GM23338 (cell line): ENCODE measurements at regions not wholly inside any gene's neighbourhood (a gene's known extent, or its start where the extent isn't known, plus 50 kb on each side); places are given as distances from the start of the nearest gene placed in this dataset.

Experiments used
- ATAC-seq: fragments of 200-7000 bp; cut with Tn5 transposase; 3 replicates; pipeline ENCODE4 v1.9.1; 2020
- DNase-seq: peaks from one replicate; pipeline ENCODE4 v3.0.0-alpha.2; 2015; ENCODE audit warnings: low spot score
- H2AFZ ChIP-seq: fragments of 200-600 bp; sonication (generic); 2 replicates; pipeline ENCODE4 v1.8.0; 2016; ENCODE audit warnings: antibody characterized with exemption, mild to moderate bottlenecking, moderate library complexity
- H3F3A ChIP-seq: fragments of 200-600 bp; sonication (generic); replicated peaks from 2 replicates; pipeline ENCODE4 v1.8.0; 2017; ENCODE audit warnings: antibody characterized with exemption, mixed run types, low read depth
- H3K27ac ChIP-seq: fragments of 200-600 bp; sonication (generic); 2 replicates; pipeline ENCODE4 v1.6.1; 2016; ENCODE audit warnings: low read depth
- H3K27me3 ChIP-seq: fragments of 200-600 bp; sonication (generic); 2 replicates; pipeline ENCODE4 v1.8.0; 2016; ENCODE audit warnings: mild to moderate bottlenecking, mixed run types, moderate library complexity; ENCODE audit not compliant: insufficient read depth
- H3K36me3 ChIP-seq: fragments of 200-600 bp; sonication (generic); 2 replicates; pipeline ENCODE4 v1.8.0; 2016; ENCODE audit warnings: mild to moderate bottlenecking; ENCODE audit not compliant: insufficient read depth
- H3K4me1 ChIP-seq: fragments of 200-600 bp; sonication (generic); 2 replicates; pipeline ENCODE4 v1.8.0; 2016; ENCODE audit warnings: mild to moderate bottlenecking, moderate library complexity; ENCODE audit not compliant: insufficient read depth
- H3K4me2 ChIP-seq: fragments of 200-600 bp; sonication (generic); 2 replicates; pipeline ENCODE4 v1.7.1; 2017; ENCODE audit warnings: mixed run types
- H3K4me3 ChIP-seq: fragments of 200-600 bp; sonication (generic); 2 replicates; pipeline ENCODE4 v1.6.1; 2016; ENCODE audit warnings: mixed run types
- H3K79me2 ChIP-seq: fragments of 200-600 bp; sonication (generic); replicated peaks from 2 replicates; pipeline ENCODE4 v1.8.0; 2017; ENCODE audit warnings: mild to moderate bottlenecking; ENCODE audit not compliant: insufficient read depth
- H3K9me2 ChIP-seq: fragments of 200-600 bp; sonication (generic); 2 replicates; pipeline ENCODE4 v1.8.0; 2017; ENCODE audit not compliant: insufficient read depth
- H4K20me1 ChIP-seq: fragments of 200-600 bp; sonication (generic); replicated peaks from 2 replicates; pipeline ENCODE4 v1.8.0; 2017; ENCODE audit warnings: mild to moderate bottlenecking; ENCODE audit not compliant: insufficient read depth
- H3K27ac Mint-ChIP-seq: 2 replicates; pipeline ENCODE4 v1.8.0; 2020; ENCODE audit warnings: inconsistent platforms, mild to moderate bottlenecking, moderate library complexity, mixed read lengths
- H3K27me3 Mint-ChIP-seq: 3 replicates; pipeline ENCODE4 v1.8.0; 2022; ENCODE audit warnings: low read depth, mild to moderate bottlenecking, moderate library complexity, mixed read lengths, inconsistent platforms; ENCODE audit not compliant: insufficient read depth, poor library complexity
- H3K36me3 Mint-ChIP-seq: 3 replicates; pipeline ENCODE4 v1.8.0; 2021; ENCODE audit warnings: low read depth, mild to moderate bottlenecking, inconsistent platforms, moderate library complexity, mixed read lengths
- H3K4me1 Mint-ChIP-seq: 3 replicates; pipeline ENCODE4 v1.8.0; 2020; ENCODE audit warnings: mild to moderate bottlenecking, inconsistent platforms, mixed read lengths
- H3K4me3 Mint-ChIP-seq: 3 replicates; pipeline ENCODE4 v1.8.0; 2021; ENCODE audit warnings: moderate library complexity, mild to moderate bottlenecking, inconsistent platforms, mixed read lengths
- H3K9me3 Mint-ChIP-seq: 3 replicates; pipeline ENCODE4 v1.8.0; 2020; ENCODE audit warnings: moderate library complexity, mild to moderate bottlenecking, inconsistent platforms, mixed read lengths
- CREB1 ChIP-seq: fragments of 250-450 bp; sonication (Bioruptor Pico); IDR thresholded peaks from 2 replicates; pipeline ENCODE4 v1.5.0; 2020; ENCODE audit warnings: low read depth, mild to moderate bottlenecking, moderate library complexity
- ETS1 ChIP-seq: IDR thresholded peaks from 2 replicates; pipeline ENCODE4 v1.6.1; 2016; ENCODE audit warnings: antibody characterized with exemption
- EZH2 ChIP-seq: fragments of 200-600 bp; sonication (generic); IDR thresholded peaks from one replicate; pipeline ENCODE4 v1.8.0; 2017; ENCODE audit warnings: antibody characterized with exemption, mild to moderate bottlenecking, low read depth; ENCODE audit not compliant: unreplicated experiment
- EZH2phosphoT487 ChIP-seq: fragments of 200-600 bp; sonication (generic); IDR thresholded peaks from one replicate; pipeline ENCODE4 v1.8.1; 2018; ENCODE audit warnings: antibody characterized with exemption; ENCODE audit not compliant: unreplicated experiment
- JUNB ChIP-seq: IDR thresholded peaks from one replicate; pipeline ENCODE4 v1.6.1; 2016; ENCODE audit warnings: antibody characterized with exemption; ENCODE audit not compliant: unreplicated experiment
- NANOG ChIP-seq: IDR thresholded peaks from 2 replicates; pipeline ENCODE4 v1.6.1; 2016; ENCODE audit warnings: antibody characterized with exemption, borderline replicate concordance
- STAT1 ChIP-seq: IDR thresholded peaks from one replicate; pipeline ENCODE4 v1.6.1; 2016; ENCODE audit warnings: antibody characterized with exemption; ENCODE audit not compliant: unreplicated experiment
- ZNF114 ChIP-seq: fragments of 250-450 bp; sonication (Bioruptor Pico); IDR thresholded peaks from 2 replicates; pipeline ENCODE4 v1.5.0; 2020; ENCODE audit warnings: mild to moderate bottlenecking, moderate library complexity
- ZNF331 ChIP-seq: fragments of 250-450 bp; sonication (Bioruptor Pico); IDR thresholded peaks from 2 replicates; pipeline ENCODE4 v1.5.0; 2020; ENCODE audit warnings: low read depth, mild to moderate bottlenecking, moderate library complexity
- ZNF462 ChIP-seq: fragments of 250-450 bp; sonication (Bioruptor Pico); IDR thresholded peaks from 2 replicates; pipeline ENCODE4 v1.5.0; 2020; ENCODE audit warnings: mild to moderate bottlenecking, moderate library complexity

DNA sequence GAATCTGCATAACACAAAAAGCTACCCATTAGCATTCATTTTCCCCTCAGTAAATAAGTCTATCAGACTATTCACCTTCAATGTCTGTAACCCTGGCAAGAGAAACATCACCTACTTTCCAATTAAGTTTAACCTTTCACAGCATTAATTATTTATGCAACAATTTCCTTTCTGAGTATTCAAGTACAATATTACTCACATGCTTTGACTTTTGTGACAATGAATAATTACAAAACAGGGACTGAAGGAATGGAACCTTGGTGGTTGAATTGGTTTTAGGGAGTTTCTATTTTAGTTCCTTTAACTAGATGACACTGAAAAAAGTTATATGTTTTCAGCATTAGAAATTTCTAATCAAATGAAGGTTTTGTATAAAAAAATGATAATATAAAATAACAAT is 932.3 kb upstream of the EPHA5 start:
- Histone ChIP-seq H3K4me1 (no peaks in the 10 kb centered on the region), H3K9me2 (no peaks in the 10 kb centered on the region)
- H3K4me1 Mint-ChIP-seq, result no peaks in the 10 kb centered on the region; the same call in 2 of the 3 replicates

More for the DNA sequence above, 932.3 kb upstream of the EPHA5 start:
- Histone ChIP-seq H3K27me3 (no peaks in the 10 kb centered on the region), H3K4me2 (no peak overlapping the region), H3K27ac (no peak overlapping the region), H3K79me2 (no peaks in the 10 kb centered on the region), H2AFZ (no peak overlapping the region), H3K4me3 (no peak overlapping the region), H4K20me1 (no peaks in the 10 kb centered on the region), H3K36me3 (no peaks in the 10 kb centered on the region), H3F3A (no peaks in the 10 kb centered on the region)
- Mint-ChIP-seq H3K4me3 (no peak overlapping the region), H3K27me3 (no peaks in the 10 kb centered on the region), H3K27ac (no peak overlapping the region), H3K36me3 (no peaks in the 10 kb centered on the region), H3K9me3 (no peaks in the 10 kb centered on the region)
- ATAC-seq (no peak), DNase-seq (no peak)
- TF ChIP-seq ZNF462 (CRISPR knock-in tag), result no peak
- TF ChIP-seq ZNF114 (CRISPR knock-in tag), result no peak
- TF ChIP-seq EZH2, result no peak
- no peak for TF ChIP-seq ETS1
- TF ChIP-seq NANOG, result no peak
- TF ChIP-seq CREB1 (CRISPR knock-in tag), result no peak
- no peak for TF ChIP-seq ZNF331 (CRISPR knock-in tag)
- no peak for TF ChIP-seq EZH2phosphoT487
- no peak for TF ChIP-seq JUNB
- TF ChIP-seq STAT1, result no peak
